ENCODE measurements at regions not wholly inside any gene's neighbourhood (a gene's known extent, or its start where the extent isn't known, plus 50 kb on each side); places are given as distances from the start of the nearest gene placed in this dataset.

- BruUV-seq (replicated peaks), result no TSS peak
- intact Hi-C loops (cut with micrococcal nuclease), result no loop called here
These were observed 521.0 kb upstream of the RAB6C start for GRCh38 chr2:129458436-129458835.

GRCh38 chr2:129459200-129459876, 520.1 kb upstream of the RAB6C start:
- no peak overlapping the region for H3K4me2 ChIP-seq (ENCODE audit: low read length)
- H2AFZ ChIP-seq (ENCODE audit: low read length), result no peak overlapping the region
- H3K4me1 ChIP-seq (ENCODE audit: insufficient read depth, low read length), result no peaks in the 10 kb centered on the region
- H3K9ac ChIP-seq (ENCODE audit: low read length), result no peak overlapping the region
- no peak overlapping the region for H3K27ac ChIP-seq (ENCODE audit: low read length)
- no peak for TF ChIP-seq EZH2phosphoT487 (IDR thresholded peaks at IDR 0.05; ENCODE audit: borderline replicate concordance, low read length)
- no peak for TF ChIP-seq CTCF (conservative IDR thresholded peaks at IDR 0.05; ENCODE audit: low read depth, low read length)
- TF ChIP-seq EZH2 (IDR thresholded peaks at IDR 0.05; ENCODE audit: low read length, unreplicated experiment), result no peak
- H4K20me1 ChIP-seq (ENCODE audit: low read length), result no peaks in the 10 kb centered on the region
- POLR2A ChIA-PET (ENCODE audit: unreplicated experiment), result no interaction called here
- intact Hi-C loops (cut with micrococcal nuclease), result no loop called here
- peaks cover 4% of the 10 kb centered on the region; the same call in 1 of the 2 replicates for H3K9me3 ChIP-seq (ENCODE audit: low read length)
- no peaks in the 10 kb centered on the region for H3F3A ChIP-seq (ENCODE audit: low read length, unreplicated experiment)
- no peaks in the 10 kb centered on the region for H3K36me3 ChIP-seq (ENCODE audit: low read depth, low read length)
- H3K79me2 ChIP-seq (ENCODE audit: low read length), result no peaks in the 10 kb centered on the region
- CTCF ChIA-PET, result no interaction called here
- BruUV-seq (replicated peaks), result no TSS peak
- no peaks in the 10 kb centered on the region for H3K27me3 ChIP-seq (ENCODE audit: low read length)
- no peaks in the 10 kb centered on the region for H3K9me2 ChIP-seq (replicated peaks; ENCODE audit: low read length)
- no peak overlapping the region for H3K4me3 ChIP-seq (ENCODE audit: low read length)
- DNase-seq (no peak), ATAC-seq (no peak)

More at GRCh38 chr2:129458436-129458835, 521.0 kb upstream of the RAB6C start:
- no peaks in the 10 kb centered on the region for H3K36me3 ChIP-seq (ENCODE audit: low read depth, low read length)
- H4K20me1 ChIP-seq (ENCODE audit: low read length), result no peaks in the 10 kb centered on the region
- TF ChIP-seq CTCF (conservative IDR thresholded peaks at IDR 0.05; ENCODE audit: low read depth, low read length), result no peak
- no peak for TF ChIP-seq EZH2phosphoT487 (IDR thresholded peaks at IDR 0.05; ENCODE audit: borderline replicate concordance, low read length)
- TF ChIP-seq EZH2 (IDR thresholded peaks at IDR 0.05; ENCODE audit: low read length, unreplicated experiment), result no peak
- H3K9me2 ChIP-seq (replicated peaks; ENCODE audit: low read length), result no peaks in the 10 kb centered on the region
- ChIA-PET POLR2A (ENCODE audit: unreplicated experiment) (no interaction called here), CTCF (no interaction called here)
- no peak for DNase-seq
- H3K27ac ChIP-seq (ENCODE audit: low read length), result no peak overlapping the region
- no peaks in the 10 kb centered on the region for H3F3A ChIP-seq (ENCODE audit: low read length, unreplicated experiment)
- H3K9ac ChIP-seq (ENCODE audit: low read length), result no peak overlapping the region
- no peak overlapping the region for H3K4me3 ChIP-seq (ENCODE audit: low read length)
- H3K27me3 ChIP-seq (ENCODE audit: low read length), result no peaks in the 10 kb centered on the region
- H3K4me2 ChIP-seq (ENCODE audit: low read length), result no peak overlapping the region
- H3K9me3 ChIP-seq (ENCODE audit: low read length), result peaks cover 4% of the 10 kb centered on the region; the same call in 1 of the 2 replicates
- H2AFZ ChIP-seq (ENCODE audit: low read length), result no peak overlapping the region
- no peaks in the 10 kb centered on the region for H3K4me1 ChIP-seq (ENCODE audit: insufficient read depth, low read length)
- no peak for ATAC-seq
- no peaks in the 10 kb centered on the region for H3K79me2 ChIP-seq (ENCODE audit: low read length)

GRCh38 chr2:129459881-129460280, 519.6 kb upstream of the RAB6C start:
- Histone ChIP-seq H3K27me3 (ENCODE audit: low read length) (no peaks in the 10 kb centered on the region), H3K4me2 (ENCODE audit: low read length) (no peak overlapping the region), H4K20me1 (ENCODE audit: low read length) (no peaks in the 10 kb centered on the region), H3K9me2 (replicated peaks; ENCODE audit: low read length) (no peaks in the 10 kb centered on the region), H3K9me3 (ENCODE audit: low read length) (peaks cover 4% of the 10 kb centered on the region; the same call in 1 of the 2 replicates), H3K36me3 (ENCODE audit: low read depth, low read length) (no peaks in the 10 kb centered on the region), H3K4me1 (ENCODE audit: insufficient read depth, low read length) (no peaks in the 10 kb centered on the region), H2AFZ (ENCODE audit: low read length) (no peak overlapping the region), H3K9ac (ENCODE audit: low read length) (no peak overlapping the region), H3K79me2 (ENCODE audit: low read length) (no peaks in the 10 kb centered on the region), H3K27ac (ENCODE audit: low read length) (no peak overlapping the region), H3K4me3 (ENCODE audit: low read length) (no peak overlapping the region), H3F3A (ENCODE audit: low read length, unreplicated experiment) (no peaks in the 10 kb centered on the region)
- CTCF ChIA-PET, result no interaction called here
- intact Hi-C loops (cut with micrococcal nuclease), result no loop called here
- DNase-seq (no peak), ATAC-seq (no peak)
- POLR2A ChIA-PET (ENCODE audit: unreplicated experiment), result no interaction called here
- TF ChIP-seq EZH2phosphoT487 (IDR thresholded peaks at IDR 0.05; ENCODE audit: borderline replicate concordance, low read length) (no peak), CTCF (conservative IDR thresholded peaks at IDR 0.05; ENCODE audit: low read depth, low read length) (no peak), EZH2 (IDR thresholded peaks at IDR 0.05; ENCODE audit: low read length, unreplicated experiment) (no peak)
- BruUV-seq (replicated peaks), result no TSS peak
